NCI-H187 (cell line): ENCODE measurements at regions not wholly inside any gene's neighbourhood (a gene's known extent, or its start where the extent isn't known, plus 50 kb on each side); places are given as distances from the start of the nearest gene placed in this dataset.
"Not testable (repeated sequence)": the region's sequence is repeated elsewhere in the genome, so short reads cannot be mapped to it uniquely, and the experiment has no call there.

Experiments used
- DNase-seq, 2 experiments: peaks; one replicate each; lab custom pipeline; 2025; lab: John Stamatoyannopoulos, UW

DNA sequence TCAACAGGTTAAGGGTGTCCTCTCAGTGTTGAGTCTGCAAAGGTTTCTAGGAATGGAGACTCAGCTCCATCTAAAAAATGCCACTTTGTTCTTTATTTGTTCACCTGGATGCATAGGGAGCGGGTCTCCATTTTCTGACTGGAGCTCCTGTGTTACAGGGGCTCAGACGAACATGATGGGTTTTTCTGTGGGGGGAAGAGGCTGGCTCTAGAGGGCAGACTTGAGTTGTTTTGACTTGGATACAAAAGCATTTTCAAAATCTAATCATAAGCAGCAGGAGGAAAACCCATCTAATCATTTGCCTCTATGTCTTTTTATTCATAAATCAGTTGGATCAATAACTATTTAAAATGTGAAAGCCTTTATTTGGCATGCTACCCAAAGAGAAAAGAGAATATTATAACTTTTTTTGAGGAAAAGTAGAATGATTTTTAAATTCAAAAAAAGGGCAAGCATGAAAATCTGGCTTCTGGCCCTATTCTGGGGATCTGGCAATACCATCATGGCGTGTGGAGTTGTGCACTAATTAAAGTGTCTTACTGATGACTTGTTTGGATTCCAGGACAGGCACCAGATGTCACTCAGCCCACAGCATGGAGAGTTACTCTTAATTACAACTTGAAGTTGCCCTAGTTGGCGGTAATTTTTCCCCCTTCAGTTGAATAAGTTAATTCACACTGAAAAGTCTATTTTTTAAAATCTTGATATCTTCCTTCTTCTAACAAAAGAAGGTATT, 594.9 kb downstream of the REEP3 start:
- DNase-seq, result no peak

DNA sequence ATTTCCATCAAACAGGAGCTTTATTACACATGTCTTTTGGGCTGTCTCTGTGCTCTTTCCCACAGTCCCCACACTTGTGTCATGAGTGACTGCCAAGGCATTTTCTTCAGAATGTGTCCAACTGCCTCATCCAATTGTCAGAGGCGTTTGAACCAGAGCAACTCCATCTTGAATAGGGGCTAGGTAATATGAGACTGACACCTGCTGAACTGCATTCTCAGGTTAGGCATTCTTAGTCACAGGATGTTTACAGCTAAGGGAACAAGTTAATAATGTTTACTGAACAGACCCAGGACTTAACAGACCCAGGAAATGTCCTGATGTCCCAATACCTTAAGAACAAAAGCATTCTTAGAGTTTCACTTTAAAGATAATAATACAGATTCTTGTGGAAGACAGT, 595.5 kb downstream of the REEP3 start:
- DNase-seq, result no peak

DNA sequence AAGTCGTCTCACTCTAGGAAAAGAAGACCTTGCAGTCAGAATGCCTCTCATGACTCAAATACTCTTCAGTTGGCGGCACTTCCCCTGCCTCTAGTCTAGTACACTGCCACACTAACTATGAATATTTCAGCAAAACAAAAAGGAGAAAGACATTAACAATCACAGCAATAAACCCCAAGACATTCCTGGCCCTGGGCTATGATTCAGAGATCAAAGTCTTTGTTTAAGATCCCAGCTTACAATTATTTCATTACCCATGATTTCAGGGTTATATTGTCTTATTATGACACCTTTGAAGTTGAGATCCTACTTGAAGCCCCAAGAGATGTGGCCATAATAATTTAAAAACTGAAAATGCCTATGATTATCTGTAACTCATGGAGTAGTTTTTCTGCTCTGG, 597.5 kb downstream of the REEP3 start:
- DNase-seq, result no peak

DNA sequence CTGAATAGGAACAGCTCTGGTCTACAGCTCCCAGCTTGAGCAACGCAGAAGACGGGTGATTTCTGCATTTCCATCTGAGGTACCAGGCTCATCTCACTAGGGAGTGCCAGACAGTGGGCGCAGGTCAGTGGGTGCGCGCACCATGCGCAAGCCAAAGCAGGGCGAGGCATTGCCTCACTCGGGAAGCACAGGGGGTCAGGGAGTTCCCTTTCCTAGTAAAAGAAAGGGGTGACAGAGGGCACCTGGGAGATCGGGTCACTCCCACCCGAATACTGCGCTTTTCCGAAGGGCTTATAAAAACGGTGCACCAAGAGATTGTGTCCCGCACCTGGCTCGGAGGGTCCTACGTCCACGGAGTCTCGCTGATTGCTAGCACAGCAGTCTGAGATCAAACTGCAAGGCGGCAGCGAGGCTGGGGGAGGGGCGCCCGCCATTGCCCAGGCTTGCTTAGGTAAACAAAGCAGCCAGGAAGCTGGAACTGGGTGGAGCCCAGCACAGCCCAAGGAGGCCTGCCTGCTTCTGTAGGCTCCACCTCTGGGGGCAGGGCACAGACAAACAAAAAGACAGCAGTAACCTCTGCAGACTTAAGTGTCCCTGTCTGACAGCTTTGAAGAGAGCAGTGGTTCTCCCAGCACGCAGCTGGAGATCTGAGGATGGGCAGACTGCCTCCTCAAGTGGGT, 599.2 kb downstream of the REEP3 start:
- peak in 1 of 2 experiments; percentile 0 for DNase-seq

DNA sequence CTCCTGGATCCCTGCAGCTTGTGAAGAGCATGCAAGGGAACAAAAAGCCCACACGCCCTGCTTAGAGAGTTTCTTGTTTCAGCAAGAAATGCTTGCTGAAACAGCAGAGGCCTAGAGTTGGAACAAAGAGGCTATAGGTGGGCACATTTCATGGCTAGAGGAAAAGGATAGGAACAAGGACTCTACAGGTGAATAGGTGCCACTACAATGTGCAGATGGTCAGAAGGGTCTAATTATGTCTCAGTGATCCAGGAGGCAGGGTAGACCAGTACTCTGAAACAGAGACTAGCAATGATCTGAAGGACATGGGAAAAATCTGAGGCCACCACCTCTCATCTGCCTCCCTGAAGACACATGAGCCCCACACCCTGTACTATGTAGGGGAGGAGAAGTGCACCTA, 609.0 kb downstream of the REEP3 start:
- no peak for DNase-seq

DNA sequence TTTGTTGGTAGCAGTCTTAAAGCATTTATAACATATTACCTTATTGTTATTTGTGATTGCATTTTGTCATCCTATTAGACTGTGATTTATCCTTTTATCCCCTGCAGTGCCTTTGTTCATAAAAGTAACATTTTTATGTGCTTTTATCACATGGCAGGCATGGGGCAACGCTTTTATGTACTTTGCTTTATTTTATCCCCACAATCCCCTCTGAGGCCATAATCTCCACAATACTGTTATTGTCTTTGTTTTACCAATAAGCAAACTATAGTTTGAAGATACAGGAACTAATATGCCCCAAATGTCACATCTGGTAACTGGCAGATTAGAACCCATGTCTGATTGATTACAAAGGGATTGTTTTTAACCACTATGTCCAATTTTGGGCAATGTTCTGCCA, 613.5 kb downstream of the REEP3 start:
- DNase-seq, result no peak

DNA sequence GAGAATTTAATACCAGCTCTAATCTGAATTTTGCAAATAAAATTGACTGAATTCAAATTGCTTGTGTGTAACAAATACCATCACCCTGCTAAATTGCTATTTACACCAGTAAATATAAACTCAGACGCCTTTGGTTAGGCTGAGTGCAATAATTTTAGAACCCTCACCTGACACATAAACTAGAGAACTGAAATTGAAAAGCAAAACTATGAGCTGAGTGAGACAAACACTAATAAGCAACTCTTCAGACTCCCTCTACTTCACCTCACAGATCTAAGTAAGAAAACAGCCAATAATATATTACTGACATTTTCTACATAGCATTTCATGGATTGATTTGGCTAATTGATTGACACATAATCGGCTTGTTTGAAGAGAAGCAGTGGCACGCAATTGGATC, 621.2 kb downstream of the REEP3 start:
- DNase-seq, result no peak

DNA sequence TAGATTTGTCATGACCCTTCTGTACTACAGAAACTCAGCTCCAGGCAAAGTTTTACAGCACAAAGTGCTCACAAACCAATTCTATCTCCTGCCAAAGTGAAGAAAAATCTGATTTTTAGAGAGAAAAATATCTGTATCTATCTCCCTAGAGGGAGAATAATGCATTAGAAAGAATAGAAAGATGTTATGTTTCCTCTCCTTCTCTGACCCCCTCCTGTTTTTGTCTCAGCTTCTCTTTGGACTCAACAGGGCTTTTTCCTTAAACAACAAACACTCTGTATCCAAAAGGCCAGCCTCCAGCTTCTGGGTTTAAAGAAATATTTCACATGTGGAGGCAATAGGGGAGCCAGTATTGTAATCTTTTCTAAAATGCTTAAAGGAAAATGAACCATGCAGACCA, 627.4 kb downstream of the REEP3 start:
- no peak for DNase-seq

DNA sequence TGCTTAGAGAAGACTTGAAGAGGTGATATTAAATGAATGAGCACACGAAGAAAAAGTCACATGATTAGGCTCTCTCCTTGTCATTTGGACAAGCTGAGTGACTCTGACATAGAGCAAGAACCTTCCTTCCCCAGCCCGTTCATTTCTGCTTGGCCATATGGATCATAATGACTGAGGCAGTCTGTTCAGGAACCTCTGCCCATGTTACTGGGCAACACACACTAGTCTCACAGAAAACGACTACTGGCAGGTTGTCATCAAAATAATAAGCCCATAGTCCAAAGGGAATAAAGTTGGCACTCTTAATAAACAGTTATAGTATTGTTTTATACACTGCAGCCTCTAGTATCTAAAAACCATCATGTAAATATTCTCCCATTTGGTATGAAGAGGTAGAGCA, 635.0 kb downstream of the REEP3 start:
- no peak for DNase-seq

DNA sequence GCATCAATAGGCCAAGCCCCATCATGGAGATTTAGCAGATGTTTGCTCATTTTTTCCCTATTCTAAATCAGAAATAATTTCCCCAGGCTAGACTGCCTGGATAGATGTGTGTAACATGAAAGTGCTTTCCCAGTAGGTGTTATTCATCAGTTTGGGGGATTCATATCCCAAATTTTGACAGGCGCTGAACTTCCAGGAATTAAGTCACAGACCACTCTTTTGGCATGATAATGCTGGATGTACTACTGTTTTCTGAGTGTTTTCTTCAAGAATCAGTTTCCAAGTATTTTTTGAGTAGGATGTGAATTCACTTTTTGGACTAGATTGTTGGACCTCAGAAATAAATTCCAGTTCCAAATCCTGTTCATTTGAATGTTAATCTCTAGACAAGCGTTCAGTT, 637.4 kb downstream of the REEP3 start:
- DNase-seq, result no peak

DNA sequence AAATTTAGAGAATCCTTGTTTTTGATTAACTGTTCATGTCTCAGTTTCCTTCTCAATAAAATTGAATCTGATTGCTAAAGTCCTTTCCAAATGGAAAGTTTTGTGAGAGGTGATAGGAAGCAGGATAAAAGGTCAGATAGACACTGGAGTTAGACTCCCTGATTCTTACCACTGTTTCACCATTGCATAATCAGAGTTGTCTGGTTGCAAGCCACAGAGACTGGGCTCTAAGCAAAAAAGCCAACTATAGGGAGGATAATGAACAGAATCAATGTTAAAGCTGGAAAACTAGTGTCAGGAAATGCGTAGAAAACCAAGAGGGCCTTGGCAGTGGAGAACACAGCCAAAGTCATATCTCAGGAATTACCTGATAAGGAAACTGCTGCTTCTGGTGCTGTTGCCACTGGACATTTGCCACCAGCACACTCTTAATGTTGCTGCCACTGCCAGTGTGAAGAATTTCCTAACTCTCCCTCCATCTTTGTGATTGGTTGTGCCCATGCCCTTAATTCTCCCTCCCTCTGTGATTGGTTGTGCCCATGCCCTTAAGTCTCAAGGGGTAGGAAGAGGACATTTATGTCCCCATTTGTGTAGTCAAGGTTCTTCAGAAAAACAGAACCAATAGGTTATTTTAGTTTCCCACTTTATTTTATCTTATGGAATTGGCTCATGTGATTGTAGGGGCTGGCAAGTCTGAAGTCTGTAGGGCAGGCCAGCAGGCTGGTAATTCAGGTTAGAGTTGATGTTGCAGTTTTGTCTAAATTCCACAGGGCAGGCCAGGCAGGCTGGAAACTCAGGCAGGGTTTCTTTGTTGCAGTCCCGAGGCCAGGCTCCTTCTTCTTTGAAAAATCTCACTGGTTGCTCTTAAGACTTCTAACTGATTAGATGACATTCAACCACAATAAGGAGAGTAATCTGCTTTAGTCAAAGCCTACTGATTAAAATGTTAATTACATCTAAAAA, 639.0 kb downstream of the REEP3 start:
- DNase-seq, result no peak

DNA sequence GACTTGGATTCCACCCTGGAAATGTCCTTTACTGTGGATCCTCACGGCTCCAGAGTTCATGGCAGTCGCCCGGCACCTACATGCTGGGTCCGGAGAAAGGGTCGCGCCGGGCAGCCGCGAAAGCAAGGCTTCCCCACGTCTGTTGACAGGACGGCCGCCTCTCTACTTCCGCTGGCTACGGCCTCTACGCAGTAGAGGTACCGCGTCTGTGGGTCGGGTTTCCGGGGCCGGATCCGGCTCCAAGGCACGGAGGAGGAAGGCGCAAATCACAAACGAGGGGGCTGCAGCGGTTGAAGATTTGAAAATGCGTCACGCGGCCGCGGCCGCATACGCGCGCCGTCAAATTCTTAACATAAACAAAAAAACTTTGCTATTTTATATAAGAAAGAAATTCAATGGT, 649.6 kb downstream of the REEP3 start:
- no peak for DNase-seq

DNA sequence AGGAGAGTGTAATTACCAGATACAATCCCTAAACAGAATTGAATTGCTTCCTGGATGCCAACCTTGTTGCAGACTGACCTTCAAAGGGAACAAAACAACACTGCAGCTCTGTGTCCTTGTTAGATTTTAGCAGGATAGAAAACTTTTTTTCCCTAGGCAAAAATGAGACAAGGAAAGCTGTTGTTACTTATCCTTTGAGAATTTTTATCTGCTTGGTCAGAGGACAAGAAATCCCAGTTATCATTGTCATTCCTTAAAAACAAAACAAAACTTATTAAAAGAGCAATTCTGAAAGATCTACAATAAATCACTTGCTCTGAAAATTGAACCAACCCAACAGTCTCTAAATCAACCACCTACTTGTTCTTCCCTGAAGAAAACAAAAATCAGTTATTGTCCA, 652.6 kb downstream of the REEP3 start:
- no peak for DNase-seq

DNA sequence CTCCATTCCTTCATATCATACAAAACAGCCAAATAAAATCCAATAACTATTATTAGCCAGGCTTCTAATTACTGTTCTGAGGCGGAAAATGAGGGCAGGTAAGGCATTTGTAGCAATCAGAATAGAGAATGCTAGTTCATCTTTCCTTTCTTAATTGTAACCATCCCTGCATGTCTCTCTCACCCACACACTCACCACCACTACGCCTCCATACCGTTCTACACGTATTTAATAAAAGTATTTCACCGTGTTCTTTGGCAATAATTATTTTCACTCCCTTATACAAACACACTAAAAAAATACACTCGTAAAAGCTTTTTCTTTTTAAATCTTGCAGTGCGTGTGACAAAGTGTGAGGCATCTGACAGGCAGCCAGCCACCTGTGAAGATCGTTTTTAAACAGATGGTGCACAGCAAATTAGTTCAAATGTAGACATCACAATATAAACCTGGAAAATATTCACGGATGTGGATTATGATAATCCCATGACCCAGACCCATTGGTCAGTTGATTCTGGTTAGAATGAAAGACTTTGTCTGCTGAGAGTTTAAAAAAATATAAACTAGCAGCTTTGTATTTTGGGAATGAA, 653.6 kb downstream of the REEP3 start:
- DNase-seq, result no peak

DNA sequence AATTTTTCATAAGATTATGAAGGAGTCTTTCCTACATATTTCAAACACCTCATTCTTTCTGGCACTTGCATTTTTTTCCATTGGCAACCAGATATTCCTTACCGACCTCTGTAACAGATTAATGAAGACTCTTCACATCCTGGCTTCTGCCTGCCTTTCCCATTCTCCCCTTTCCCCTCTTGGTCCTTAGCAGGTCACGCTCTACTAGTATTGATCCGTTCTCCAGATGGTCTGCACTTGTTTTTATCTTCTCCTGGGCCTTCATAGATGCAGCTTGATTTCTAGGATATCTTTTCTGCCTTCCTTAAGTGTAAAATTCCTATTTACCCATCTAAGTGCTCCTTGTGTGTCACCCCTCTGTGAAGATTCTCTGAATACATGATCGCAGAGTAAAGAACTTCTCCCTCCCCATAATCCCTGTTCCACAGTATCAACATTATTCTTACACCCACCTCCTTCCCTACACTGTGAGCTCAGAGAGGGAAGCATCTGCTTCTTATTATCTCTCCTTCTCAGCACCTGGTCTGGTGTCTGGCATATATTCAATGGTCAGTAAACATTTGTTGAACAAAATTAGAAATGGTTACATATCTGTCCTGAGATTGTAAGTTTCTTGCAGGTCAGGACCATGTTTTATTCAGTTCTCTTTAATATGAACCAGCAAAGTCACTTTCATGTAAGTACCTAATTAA, 654.2 kb downstream of the REEP3 start:
- no peak for DNase-seq

DNA sequence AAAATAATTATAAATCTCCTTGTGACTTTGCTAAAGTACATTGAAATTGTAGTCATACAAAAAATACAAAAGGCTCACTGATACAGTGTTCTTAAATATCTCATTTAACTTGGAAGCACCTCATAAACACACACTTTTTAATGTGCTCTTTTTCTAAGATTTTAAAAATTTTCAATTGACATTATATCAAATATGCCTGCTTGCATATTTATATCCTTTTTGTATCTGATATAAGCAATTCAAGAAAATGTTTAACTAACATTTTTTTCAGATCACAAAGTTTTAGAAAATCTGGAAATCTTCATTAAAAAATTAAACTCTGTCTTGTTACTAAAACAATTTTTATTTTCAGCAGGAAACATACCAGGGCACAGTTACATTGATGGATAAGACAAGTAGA, 661.5 kb downstream of the REEP3 start:
- no peak for DNase-seq

DNA sequence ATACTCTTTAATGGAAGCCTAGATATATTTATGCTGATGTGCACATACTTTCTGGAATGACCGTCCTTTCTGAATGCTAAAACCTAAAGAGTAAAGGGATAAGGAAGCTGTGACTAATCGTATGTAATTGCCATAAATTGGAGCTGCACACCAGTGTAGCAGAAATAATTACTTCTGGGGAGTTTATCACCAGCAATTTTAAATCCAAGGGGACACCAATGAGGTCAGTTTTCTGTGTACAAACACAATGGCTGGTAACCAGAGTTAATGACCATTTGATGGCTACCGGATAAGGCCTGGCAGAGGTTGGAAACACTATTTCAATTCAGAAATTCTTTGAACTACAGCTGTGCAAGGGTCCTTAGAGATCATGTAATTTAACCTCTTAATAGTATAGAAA, 670.1 kb downstream of the REEP3 start:
- no peak for DNase-seq

DNA sequence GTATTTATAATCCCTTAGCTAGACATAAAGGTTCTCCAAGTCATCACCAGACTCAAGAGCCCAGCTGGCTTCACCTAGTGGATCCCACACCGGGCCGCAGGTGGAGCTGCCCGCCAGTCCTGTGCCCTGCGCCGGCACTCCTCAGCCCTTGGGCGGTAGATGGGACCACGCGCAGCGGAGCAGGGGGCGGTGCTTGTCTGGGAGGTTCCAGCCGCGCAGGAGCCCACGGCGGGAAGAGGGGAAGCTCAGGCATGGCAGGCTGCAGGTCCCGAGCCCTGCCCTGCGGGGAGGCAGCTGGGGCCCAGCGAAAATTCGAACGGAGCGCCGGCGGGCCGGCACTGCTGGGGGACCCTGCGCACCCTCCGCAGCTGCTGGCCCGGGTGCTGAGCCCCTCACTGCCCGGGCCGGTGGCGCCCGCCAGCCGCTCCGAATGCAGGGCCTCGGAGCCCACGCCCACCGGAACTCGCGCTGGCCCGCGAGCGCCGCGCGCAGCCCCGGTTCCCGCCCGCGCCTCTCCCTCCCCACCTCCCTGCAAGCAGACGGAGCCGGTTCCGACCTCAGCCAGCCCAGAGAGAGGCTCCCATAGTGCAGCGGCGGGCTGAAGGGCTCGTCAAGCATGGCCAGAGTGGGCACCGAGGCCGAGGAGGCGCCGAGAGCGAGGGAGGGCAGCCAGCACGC, 675.6 kb downstream of the REEP3 start:
- DNase-seq, result no peak

DNA sequence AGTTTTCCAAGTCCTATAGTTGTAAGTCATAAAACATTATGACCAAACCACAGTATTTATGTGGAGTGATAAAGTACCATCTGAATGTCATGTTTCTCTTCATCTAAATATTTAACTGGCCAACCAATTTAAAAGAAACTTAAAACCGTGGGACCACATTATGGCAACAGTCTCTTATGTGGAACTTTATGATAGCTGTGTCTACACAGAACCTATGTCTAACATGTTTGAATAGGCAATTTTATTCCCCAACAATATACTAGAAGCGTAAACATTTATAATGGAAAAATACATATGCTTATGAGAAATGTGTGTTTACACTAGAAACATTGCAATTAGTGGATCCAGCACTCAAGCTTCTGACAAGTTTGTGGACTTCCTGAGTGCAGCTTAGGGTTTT, 680.7 kb downstream of the REEP3 start:
- no peak for DNase-seq

DNA sequence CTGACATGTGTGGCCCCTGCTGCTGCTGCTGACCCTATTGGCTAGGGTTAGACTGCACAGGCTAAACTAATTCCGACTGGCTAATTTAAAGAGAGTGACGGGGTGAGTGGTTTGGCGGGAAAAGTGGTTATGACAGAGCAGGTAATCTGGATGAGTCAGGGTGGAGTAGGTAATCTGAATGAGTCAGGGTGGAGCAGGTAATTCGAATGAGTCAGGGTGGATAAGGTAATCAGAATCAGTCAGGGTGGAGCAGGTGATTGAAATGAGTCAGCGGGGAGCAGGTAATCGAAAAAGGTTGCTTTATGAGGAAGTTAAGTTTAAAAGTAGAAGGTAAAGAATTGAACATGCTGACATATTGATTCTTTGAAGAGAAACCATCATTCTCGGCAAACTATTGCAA, 683.3 kb downstream of the REEP3 start:
- DNase-seq, result not testable (repeated sequence)

DNA sequence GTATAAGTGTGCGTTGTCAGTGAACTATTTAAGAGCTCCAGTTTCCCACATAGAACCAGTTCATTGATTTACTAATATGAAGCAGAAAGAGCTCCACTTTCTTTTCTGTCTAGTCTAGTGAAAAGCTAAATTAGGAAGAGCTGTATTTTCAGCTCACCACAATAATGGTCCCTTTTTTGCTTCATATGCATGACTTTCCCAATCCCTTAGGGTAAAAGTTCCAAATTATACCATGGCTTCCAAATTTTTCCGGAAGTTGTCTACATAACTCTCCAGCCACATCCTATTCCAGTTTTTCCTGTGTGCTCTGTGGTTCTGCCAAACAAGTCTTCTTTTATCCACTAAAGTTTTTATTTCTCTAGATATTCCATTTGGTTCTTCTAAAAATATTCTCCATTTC, 685.2 kb downstream of the REEP3 start:
- DNase-seq, result no peak
